ENCODE measurements at regions not wholly inside any gene's neighbourhood (a gene's known extent, or its start where the extent isn't known, plus 50 kb on each side); places are given as distances from the start of the nearest gene placed in this dataset.
"Not testable (repeated sequence)": the region's sequence is repeated elsewhere in the genome, so short reads cannot be mapped to it uniquely, and the experiment has no call there.

DNA sequence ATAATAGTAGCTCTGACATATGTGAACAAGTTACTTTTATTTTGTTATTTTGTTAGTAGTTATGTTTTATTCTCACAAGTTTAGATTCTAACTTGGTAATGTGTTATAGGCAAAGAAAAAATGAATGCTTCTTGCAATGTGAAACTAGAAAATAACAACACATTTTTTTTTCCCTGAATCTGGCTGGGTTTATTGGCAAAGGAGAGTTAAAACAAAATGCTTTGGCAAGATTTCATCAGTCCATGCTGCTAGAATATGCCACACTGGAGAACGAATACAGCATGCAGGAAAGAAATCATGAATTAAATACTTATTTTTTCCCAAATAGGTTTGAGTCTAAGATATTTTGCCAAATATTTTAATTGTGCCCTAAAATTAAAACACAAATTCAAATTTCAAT lies 1048.1 kb upstream of the ACO1 start:
- no peak for DNase-seq (ENCODE audit: low read depth)

DNA sequence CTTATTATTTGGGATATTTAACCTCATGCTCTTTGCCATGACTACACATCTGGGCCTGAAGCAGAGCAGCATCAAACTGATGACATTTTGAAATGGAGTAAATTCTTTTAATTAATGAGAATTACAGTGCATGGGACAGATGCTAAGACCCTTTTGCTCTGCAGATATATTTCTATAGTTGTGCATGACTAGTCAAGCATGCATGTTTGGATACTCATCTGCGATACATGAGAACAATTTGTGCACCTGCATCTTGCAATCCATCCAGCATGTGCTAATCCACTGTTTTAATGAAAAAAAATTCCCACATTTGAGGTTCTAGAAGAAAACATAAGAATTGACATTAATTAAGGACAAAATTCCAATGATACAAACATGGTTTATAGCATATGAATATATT lies 1047.6 kb upstream of the ACO1 start:
- DNase-seq (ENCODE audit: low read depth): no peak

DNA sequence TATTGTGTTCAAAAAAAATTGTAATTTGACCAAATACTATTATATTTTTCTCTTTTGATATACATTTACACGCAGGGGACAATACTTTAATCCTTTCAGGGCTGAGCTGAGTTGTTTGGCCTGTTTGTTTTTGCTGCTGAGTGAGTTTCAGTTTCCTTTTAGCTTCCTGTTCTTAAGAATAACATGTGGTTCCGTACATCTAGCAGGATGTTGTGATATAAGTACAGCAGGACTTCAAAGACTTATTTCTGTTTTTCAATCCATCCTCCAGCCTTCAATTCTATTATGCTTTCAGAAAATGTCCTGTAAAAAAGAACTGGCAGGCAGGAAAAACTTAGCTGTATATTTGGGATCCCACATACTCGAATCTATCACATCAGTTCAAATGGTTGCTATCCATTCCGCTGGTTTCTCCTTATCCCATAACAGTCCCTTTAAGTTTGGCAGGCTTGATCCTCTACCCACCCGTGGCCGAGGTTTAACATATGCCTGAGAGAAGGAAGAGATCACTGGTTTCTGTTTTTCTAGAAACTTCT lies 1037.3 kb upstream of the ACO1 start:
- no peak for DNase-seq (ENCODE audit: low read depth)

DNA sequence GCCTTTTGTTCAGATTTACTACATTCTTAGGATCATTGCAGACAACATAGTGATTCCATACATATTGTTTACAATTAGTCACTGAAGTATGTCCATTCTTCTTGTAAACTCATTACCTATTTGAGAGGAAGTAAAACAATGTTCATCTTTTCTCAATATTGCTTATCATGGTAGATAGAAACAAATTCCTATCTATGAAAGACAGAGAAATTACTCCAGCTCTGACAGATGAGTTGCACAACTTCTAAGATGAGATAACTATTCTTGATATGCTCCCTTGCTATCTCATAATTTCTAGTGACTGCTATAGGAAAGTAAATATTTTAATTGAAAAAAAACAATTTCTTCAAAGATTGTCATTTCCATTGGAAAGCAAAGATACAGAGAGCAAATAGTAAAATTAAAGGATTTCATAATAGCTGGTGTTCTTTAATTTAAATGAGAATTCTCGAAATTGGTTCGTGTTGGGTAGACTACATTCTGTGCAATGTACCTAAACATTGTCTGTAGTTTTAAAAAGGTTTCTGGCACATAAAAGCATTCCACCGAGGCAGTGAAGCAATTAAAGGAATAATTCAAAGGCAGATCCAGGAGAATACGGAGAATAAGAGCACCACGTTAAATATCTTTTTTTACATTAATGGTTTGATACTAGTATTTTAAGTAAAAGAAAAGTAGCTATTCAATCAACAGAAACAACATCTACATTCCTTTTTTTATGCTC lies 1029.1 kb upstream of the ACO1 start:
- DNase-seq (ENCODE audit: low read depth): no peak

DNA sequence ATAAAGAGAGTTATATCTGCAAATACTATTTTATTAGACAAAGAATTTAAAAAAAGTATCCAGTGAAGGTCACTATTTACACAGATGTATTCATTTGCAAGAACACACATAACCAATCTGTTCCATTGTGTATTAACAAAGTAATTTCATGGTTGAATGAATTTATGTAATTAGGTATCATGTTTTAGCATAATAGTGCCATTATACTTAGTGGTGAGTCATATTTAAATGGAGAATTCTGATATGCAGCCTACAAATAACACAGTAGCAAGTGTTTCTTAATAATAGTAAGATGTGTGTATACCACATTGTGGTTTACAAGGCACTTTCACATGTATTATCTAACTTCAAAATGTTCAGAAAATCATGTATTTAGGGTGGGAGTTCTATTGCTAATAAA lies 1028.5 kb upstream of the ACO1 start:
- no peak for DNase-seq (ENCODE audit: low read depth)

DNA sequence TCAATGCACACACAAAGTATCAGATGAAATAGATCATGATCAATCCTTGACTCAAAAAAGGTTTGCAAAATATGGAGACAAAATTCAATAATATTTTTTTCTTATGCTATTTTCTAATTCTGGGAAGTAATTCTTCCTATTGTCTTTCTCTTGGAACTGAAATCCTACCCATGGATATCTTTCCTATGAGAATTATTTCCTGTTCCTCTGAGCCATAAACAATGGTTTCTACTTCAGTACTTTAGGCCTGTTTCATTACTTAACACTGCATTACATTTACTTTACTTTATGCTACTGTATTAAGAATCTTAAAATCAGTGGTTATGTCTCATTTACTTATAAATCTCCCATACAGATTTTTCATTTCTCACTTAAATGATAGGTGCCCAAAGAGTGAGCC lies 1025.4 kb upstream of the ACO1 start:
- DNase-seq (ENCODE audit: low read depth): no peak

DNA sequence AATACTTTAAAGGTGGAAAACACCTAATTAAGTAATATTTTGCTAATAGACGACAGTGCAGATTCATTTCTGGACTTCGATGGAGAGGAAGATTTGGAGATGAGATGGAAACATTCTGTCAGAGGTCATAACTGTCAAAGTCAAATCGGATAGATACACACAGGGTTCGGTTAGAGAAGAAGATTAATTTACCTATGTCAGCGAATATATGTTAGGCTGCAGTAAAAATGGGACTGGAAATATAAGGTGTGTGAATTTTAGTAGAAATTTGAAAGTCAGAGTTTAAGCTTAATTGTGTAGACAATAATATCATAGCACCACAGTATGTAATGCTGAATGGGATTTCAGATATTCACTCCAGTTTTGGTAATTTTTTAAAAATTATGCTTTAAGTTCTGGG lies 1020.3 kb upstream of the ACO1 start:
- DNase-seq (ENCODE audit: low read depth): no peak

DNA sequence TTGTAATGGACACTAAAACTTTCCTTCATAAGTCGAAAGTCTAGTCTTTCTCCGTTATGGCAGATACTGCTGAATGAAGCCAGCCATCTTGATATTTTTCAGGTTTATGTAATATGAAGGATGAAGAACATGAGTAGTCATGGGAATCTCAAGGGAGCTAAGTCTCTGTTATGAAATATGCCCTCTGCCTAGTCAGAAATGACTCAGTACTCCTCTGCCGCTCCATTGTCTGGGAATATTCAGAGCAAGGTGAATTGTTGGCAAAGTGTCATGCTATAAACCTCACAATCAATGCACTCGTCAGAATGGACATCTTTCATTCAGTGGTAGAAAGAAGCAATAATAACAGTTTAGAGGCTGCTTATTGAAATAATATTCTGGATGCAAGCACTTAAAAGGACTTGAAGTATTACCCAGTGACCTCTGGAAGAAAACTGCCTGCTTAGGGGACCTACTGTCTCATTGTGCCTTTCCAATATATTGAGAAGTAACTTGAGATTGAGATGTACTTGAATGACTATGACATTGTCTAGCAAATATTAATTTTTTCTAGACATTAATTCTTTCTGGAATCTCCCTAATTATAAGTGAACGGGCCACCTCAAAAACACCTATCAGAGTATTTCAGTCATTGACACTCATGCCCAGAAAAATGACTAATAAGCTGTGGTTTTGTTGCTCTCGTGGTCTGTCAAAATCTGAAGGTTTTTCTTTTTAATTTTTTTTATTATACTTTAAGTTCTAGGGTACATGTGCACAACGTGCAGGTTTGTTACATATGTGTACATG lies 1011.5 kb upstream of the ACO1 start:
- DNase-seq (ENCODE audit: low read depth): no peak

DNA sequence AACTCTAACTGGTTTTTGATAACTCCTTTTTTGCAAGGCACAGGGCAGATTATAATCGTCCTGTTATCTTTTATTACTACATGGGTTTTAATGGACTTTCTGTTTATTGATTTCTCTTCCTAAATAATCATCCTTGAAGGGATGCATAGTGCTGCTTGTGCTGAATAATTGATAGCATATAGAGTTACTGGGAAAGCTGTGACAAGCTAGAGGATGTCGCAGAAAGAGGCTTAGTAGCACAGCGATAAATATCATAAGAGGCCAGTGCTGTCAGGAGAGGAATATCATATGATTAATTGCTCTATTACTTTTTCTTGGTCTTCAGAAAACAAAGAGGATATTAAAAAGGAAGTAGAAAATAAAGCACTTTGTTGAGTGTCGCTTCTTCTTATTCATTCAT lies 1007.1 kb upstream of the ACO1 start:
- no peak for DNase-seq (ENCODE audit: low read depth)

DNA sequence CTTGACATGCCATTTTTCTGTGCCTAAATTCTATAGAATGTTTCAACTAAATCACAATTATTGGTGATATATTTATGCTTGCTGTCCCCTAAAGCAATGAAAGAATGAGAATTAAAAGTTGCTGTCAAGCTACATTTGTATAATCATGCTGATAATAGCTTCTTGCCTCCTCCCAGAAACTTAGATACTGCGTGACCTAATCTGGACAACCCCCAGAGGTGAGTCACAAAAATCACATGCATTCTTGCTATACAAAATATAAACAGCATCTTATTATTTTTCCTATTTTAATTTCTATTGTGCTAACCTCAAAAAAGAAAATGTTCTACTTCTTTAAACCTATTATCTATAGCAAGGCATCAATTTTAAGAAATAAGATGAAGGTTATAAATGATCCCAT lies 995.8 kb upstream of the ACO1 start:
- DNase-seq (ENCODE audit: low read depth): no peak

DNA sequence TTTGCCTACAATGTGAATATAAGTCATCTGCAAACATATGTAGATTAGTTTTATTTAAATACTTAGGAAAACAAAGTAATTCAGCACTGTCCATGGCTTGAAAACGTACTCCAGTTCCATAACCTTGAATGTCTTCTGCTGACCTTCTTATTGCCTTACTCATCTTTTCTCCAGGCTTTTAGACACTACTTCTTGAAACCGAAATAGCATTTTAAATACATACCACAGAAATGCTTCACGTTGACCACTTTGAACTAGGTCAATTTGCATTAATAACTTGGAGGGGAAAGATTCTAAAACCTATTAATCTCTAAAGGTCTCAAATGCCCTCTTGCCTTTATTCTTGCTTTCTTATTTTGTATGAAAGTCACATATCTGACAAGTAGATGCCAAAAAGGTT lies 995.4 kb upstream of the ACO1 start:
- DNase-seq (ENCODE audit: low read depth): no peak

DNA sequence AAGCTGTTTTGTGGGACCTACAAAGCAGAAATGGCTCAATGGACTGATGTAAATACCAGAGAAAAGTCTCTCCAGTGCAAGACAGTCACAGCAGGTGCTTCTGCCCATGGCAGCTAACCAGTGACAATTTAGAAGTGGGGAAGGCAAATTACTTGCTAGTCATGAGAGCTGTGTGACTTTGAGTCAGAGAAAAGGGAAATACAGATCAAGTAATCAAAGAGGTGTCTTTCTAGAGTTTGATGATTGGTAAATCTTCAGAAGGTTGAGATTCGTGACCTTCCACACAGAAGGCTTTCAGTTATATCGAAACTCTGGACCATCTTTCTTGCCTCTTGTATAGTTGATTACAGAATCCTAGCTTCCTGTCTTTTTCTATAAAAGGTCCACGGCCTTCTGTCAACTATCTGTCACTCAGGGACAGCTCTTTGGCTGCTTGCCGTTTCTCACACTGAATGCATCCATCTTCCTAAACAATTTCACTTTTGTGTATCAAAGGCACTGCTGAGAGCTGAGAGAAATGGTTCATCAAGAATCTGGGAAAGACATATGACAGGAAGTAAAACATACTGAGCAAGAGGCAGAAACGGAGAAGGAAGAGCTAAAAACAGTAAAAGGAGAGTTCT lies 993.9 kb upstream of the ACO1 start:
- DNase-seq (ENCODE audit: low read depth): no peak

DNA sequence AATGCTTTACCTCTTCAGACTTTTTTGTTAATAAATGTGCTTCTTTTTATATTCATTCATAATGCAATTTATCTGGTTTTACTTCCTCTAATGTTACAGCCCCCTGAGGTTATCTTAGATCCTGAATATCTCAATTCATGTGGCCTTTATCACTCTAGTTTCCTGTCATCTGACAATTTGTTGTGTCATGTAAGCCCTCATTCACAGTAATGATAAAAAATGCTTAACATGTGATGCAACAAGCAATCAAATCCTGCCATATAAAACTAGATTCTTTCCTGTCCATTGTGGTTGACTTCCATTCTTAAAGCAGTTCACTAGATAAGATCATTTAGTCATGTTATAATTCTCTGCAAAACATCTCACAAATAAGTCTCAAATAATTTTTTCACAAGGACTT lies 991.2 kb upstream of the ACO1 start:
- DNase-seq (ENCODE audit: low read depth): no peak

DNA sequence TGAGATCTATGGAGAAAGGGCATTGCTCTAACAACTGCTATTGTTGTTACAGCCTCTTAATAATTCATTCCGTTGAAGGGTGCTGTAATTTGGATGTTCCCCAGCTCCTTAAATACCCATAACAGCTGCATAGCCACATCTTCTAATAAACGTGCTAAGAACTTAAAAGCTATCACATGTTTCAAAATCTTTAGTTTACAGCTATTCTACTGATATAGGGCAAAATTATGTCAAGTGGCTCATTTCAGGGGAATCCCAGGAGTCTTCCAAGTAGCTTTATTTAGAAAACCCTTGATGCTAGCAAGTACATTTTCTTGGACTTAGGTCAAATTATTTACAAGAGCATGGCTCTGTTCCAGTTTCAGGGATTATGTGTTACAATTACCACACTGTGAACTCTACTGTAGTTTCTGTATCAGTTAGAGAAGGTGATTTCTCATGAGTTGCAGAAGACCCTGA lies 990.4 kb upstream of the ACO1 start:
- no peak for DNase-seq (ENCODE audit: low read depth)

DNA sequence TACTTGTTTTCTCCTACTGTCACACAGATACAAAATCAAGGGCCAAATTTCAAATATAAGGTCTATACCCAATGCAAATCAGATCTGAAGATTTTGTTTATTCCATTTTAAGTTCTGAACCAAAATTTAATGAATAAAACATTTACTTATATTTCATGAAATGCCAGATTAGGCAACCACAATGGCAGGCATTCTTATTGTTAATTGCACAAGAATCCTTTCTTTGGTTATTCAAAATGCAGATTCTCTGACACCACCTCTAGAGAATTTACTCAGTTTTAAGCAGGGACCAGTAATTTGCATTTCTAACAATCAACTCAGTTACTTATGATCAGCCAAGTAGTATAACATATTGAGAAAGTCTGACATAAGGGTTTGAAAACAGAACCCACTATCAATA lies 972.4 kb upstream of the ACO1 start:
- DNase-seq (ENCODE audit: low read depth): no peak

DNA sequence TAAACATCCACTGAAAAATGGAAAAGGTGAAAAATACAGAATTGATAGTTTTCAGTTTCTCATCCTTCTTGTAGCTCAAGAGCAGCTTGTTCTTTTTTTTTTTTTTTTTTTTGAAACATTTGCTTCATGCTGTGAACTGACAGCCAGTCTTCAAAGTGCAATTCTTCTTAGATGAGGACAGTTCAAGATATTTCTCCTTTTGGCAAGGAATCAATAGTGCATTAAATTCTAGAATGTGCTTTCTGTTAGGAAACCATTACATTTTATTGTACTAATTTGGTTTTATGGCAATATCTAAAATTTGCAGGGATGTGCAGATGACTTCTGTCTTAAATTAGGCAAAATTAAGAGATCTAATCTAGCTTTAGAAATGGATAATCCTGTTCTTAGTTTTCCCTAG lies 969.3 kb upstream of the ACO1 start:
- DNase-seq (ENCODE audit: low read depth): no peak

DNA sequence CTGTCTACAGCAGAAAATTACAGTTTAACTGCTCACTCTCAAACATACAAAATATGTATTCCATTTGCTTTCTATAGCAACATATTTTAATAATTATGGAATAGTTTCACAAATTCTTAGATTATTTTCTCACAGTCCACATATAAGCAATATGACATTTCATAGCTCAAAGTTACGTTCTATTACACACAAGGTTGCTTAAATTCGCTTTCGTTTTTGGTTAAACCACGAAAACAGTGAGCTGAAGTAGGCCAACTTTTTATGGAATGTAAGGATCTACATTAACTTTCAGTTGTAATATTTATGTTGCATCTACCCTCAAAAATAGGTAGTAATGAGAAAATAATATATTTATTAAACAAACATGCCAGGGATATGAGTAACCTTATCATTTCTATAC lies 966.0 kb upstream of the ACO1 start:
- DNase-seq (ENCODE audit: low read depth): no peak

DNA sequence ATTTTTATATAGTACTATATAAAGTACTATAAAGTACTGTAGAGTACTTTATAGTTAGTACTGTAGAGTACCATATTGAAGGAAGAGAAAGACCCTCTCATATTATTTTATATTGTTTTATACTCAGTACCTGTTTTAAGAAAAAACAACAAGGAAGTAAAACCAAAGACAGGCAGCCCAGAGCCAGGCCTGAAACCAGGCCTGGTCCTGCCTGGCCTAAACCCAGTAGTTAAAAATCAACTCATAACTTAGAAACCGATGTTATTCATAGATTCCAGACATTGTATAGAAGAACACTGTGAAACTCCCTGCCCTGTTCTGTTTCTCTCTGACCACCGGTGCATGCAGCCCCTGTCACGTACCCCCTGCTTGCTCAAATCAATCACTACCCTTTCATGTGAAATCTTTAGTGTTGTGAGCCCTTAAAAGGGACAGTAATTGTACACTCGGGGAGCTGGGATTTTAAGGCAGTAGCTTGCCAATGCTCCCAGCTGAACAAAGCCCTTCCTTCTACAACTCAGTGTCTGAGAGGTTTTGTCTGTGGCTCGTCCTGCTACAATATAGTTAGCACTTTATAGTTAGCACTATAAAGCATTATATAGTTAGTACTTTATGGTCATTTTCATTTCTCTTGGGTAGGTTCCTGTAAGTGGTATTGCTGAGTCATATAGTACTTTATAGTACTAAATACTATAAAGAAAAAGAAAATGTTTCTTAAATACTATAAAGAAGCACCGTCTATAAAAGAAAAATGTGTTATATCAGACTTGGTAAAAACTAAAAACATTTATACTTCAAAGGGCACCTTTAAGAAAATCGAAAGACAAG lies 940.6 kb upstream of the ACO1 start:
- not testable (repeated sequence) for DNase-seq (ENCODE audit: low read depth)

DNA sequence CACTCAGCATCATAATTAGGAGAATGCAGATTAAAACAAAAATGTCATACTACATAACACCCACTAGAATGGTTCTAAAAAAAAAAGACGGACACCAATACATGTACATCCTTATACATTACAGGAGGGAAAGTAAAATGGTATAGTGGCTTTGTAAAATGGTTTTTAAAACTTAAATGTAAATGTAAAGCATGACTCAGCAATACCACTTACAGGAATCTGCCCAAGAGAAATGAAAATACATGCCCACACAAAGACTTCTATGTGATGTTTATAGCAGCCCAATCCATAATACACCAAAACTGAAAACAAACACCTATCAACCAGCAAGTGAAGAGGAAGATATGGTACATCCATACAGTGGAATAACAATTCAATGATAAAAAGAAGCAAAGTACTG lies 939.1 kb upstream of the ACO1 start:
- DNase-seq (ENCODE audit: low read depth): no peak

DNA sequence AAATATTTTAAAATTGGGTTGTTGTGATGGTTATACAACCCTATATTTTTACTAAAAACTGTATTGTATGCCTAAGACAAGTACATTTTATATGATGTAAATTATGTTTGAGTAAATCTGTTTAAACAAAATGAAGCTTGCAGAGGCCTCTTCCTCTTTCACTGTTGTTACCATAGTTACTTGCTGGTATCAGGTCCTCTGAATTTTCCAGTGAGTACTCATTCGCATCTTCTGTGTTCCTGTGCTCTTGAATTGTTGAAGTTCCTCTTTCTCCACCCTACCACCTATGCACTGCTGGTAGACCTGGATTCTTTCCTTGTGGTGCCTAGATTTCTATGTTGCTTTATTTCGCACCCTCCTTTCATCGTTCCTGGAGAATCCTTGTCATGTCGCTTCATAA lies 938.5 kb upstream of the ACO1 start:
- no peak for DNase-seq (ENCODE audit: low read depth)

DNA sequence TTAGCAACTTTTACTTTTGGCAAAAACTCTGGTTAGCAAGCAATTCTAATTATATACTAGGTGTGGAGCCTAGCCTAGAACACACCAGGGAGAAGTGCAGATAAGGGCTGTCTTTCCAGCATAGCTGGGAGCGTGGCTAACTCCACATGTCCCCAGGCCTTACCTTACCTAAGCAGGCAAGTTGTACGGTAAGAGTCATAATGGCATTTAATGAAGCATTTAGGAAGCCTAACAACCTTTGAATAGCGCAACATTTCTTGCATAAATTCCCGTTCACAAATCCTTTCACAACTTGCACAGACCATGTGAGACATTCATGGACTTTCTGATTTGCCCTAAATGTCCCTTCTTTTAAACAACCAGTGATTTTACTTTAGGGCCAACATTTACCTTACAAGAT lies 917.4 kb upstream of the ACO1 start:
- no peak for DNase-seq (ENCODE audit: low read depth)

DNA sequence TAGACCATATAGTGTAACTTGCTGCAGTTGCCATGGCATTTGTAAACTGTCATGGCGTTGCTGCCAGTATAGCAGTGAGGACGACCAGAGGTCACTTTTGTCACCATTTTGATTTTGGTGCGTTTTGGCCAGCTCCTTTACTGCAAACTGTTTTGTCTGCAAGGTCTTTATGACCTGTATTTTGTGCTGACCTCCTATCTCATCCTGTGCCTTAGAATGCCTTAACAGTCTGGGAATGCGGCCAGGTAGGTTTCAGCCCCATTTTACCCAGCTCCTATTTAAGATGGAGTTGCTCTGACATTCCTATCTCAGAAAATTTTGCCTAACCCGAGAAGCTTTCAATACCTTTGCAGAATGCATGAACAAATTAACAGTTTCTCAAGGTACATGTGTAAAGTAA lies 914.4 kb upstream of the ACO1 start:
- no peak for DNase-seq (ENCODE audit: low read depth)
